ENCODE measurements at regions not wholly inside any gene's neighbourhood (a gene's known extent, or its start where the extent isn't known, plus 50 kb on each side); places are given as distances from the start of the nearest gene placed in this dataset.
"Not testable (repeated sequence)": the region's sequence is repeated elsewhere in the genome, so short reads cannot be mapped to it uniquely, and the experiment has no call there.

DNA sequence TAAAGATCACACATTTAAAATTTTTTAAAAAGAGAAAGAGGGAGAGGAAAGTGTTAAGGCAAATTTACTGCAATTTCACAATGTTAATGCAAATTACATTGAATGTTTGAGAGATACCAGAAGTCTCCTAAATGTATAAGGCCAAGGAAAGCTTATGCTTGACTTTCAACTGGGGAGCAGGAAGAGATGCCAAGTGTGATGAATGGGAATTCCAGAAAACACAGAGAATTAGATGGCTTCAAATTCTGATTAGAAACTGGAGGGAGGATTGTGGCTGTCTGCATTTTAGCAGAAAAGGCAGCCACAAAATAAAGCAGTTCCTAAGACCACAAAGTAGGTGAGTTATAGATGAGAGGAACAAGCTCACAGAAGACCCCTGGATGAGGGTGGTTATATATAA lies 328.3 kb upstream of the CITED2 start:
- DNase-seq = no peak

- DNase-seq = no peak
These were observed 327.2 kb upstream of the CITED2 start for GRCh38 chr6:139701695-139702094.

GRCh38 chr6:139701003-139701402 lies 326.6 kb upstream of the CITED2 start:
- no peak for DNase-seq

DNA sequence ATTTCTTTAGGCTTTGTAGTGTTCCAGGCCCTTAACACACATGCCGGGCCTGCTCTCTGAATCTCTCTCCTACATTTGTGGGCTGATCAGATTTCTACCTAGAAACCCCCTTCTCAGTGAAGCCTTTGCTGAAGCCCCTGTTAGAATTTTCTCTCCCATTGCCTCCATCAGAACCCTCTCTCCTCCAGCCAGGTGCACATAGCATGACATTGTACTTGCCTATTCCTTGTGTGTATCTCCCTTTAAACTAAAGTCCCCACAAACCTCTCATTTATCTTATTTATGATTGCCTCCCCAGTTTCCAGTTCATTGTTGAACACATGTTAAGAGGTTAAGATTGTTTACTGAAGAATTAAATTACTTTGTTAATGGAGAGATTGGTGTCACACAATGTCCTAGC lies 325.5 kb upstream of the CITED2 start:
- DNase-seq = no peak

DNA sequence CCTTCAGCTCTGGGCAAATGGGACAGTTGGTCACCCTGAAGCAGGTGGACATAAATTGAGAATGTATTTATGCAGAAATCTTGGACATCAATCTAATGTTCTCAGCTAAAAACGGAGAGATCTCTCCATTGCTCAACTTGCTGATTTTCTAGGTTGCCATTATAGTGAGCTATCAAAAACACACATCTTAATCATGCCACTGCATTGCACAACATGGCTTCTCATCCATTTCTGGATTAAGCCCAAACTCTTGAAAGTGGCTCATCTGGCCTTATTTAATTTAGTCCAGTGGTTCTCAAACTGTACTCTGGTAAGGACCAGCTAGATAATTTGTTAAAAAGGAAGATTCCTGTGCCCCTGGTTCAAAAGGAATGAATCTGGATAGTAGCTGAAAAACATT lies 324.9 kb upstream of the CITED2 start:
- DNase-seq = peak; percentile 50

DNA sequence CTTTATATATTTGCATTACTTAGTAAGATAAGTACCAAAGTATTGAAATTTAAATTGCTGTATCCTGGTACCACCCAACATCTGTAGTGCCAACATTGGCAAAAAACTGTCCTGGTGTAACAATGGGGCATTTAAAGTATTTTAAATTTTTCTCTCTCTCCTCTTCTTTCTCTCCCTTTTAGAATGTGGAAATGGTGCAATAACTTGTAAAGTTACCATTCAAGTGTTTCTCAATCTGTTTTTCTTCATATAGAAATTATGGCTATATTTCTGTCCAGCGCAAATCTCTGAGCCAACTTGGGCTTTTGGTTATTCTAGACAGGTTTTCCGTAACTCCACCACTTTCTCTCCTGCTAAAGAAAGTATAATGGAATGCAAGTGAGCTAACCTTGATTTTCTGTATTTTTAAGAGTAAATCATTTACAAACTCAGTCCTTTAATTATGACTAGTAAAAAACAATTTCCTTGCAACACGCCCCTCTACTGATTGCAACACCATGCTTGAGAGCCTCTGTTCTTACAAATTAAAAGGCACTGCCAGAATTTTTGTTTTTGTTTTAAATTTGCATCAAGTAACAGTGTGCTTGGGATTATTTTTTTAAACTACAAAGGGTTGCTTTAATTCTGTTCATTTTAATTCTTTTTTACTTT lies 324.2 kb upstream of the CITED2 start:
- DNase-seq = peak; percentile 25

DNA sequence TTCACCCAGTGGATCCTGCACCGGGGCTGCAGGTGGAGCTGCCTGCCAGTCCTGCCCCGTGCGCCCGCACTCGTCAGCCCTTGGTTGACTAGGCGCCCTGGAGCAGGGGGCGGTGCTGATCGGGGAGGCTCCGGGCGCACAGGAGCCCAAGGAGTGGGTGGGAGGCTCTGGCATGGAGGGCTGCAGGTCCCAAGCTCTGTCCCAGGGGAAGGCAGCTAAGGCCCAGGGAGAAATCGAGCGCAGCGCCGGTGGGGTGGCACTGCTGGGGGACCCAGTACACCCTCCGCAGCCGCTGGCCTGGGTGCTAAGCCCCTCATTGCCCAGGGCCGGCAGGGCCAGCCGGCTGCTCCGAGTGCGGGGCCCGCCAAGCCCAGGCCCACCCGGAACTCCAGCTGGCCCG lies 323.4 kb upstream of the CITED2 start:
- not testable (repeated sequence) for DNase-seq

GRCh38 chr6:139696991-139697390 lies 322.5 kb upstream of the CITED2 start:
- not testable (repeated sequence) for DNase-seq

GRCh38 chr6:139695361-139695760 lies 320.9 kb upstream of the CITED2 start:
- no peak for DNase-seq

DNA sequence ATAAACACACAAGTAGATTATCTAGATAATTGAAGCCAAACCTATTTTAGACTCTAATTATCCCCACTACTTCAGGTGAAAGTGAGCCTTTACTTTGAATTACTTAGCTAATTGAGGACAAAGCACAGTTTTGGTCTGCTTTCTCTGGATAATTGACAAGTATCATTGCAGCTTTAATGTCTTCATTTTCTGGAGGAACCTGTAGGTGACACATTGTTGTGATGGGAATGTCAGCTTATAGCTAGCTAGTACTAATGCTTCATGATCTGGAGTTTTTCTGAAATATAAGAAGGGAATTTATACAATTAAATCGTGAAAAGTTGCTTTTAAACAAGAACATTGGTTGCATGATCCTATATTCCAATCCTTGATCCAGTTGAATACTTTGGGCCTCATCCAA lies 319.3 kb upstream of the CITED2 start:
- no peak for DNase-seq

DNA sequence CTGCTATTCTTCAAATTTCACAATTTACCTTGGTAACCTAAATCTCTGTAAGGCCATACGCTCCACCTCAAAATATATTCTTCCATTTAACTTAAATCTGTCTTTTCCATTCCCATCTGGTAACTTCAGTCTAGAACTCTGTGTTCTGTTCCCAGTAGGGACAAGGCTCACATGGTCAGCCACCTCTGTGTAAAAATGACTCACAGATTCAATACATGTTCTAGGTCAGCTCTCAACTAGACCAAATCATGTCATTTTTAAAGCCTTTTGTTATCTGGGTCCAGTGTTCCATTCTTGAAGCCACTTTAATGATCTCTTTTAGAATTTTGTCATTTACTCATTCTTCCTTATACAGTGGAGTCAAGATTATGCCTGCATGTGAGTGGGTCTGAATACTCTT lies 315.6 kb upstream of the CITED2 start:
- no peak for DNase-seq

GRCh38 chr6:139687055-139687454 lies 312.6 kb upstream of the CITED2 start:
- DNase-seq = no peak

- DNase-seq = peak; percentile 25
These were observed 311.9 kb upstream of the CITED2 start for GRCh38 chr6:139686308-139686707.

DNA sequence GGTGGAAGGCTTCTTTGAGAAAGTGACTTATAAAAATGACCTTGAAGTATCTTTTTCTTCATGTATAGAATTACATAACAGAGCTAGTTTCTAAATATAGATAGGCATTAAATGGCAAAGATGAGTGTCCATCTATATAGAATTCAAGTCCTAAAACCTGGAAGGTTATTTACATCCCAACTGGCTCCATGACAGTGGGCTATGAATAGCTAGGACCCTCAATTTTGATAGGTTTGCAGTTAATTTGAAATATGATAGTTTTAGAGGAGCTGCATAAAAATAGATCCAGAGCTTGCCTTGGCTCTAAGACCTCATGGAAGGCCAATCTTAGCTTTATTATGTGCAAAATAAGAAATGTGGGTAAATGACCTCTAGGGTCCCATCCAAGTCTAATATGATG lies 310.6 kb upstream of the CITED2 start:
- DNase-seq = no peak

DNA sequence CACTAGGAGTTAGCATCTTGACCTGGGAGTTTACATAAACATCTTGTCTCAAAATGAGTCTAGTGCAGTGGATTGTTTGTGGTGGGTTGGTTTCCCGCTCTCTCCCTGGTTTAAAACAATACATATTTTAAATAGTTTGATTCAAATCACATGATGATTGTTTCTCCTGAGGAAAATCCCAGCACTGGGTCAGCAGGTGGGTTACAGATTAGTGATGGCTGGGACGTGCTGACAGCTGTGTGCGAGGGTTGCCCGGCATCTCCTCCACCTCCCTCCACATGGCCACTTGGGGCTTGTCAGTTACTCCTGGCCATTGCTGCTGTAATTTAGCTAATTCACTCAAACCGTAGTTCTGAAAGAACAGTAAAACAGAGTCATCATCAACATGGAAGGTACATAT lies 306.4 kb upstream of the CITED2 start:
- DNase-seq = no peak

- peak; percentile 34 for DNase-seq
These were observed 305.2 kb upstream of the CITED2 start for GRCh38 chr6:139679516-139680179.

GRCh38 chr6:139676718-139677117 lies 302.3 kb upstream of the CITED2 start:
- no peak for DNase-seq

DNA sequence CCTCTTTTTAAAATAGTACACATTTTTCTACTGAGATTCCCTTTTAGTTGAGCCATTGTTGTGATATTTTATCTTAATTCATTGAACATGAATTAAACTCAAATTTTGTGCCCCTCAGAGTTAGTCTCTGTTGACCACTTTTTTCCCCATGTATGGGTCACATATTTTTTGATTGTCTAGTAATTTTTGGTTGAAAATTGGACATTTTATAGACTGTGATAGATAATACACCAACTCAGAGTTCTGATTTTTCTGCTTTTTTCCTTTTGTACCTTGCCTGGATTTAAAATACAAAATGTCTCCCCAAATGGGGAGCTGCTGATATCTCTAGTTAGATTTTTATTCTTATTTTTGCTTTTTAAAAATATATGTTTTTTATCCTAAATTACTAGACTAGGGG lies 291.8 kb upstream of the CITED2 start:
- DNase-seq = no peak

DNA sequence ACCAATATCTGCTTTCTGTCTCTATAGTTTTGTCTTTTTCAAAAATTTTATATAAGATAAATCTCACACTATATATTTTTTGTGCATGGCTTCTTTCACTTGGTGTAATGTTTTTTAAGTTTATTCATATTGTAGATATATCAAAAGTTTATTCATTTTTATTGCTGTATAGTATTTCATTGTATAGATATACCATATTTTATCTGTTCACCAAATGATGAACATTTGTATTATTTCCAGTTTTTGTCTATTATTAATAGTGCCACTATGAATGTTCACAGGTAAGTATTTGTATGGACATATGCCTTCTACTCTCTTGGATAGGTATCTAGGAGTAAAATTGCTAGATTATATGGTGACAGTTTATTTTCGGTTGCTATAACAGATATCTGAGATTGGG lies 289.5 kb upstream of the CITED2 start:
- DNase-seq = no peak

- DNase-seq = no peak
These were observed 285.3 kb upstream of the CITED2 start for GRCh38 chr6:139659711-139660110.

- no peak for DNase-seq
These were observed 284.7 kb upstream of the CITED2 start for GRCh38 chr6:139659196-139659595.

DNA sequence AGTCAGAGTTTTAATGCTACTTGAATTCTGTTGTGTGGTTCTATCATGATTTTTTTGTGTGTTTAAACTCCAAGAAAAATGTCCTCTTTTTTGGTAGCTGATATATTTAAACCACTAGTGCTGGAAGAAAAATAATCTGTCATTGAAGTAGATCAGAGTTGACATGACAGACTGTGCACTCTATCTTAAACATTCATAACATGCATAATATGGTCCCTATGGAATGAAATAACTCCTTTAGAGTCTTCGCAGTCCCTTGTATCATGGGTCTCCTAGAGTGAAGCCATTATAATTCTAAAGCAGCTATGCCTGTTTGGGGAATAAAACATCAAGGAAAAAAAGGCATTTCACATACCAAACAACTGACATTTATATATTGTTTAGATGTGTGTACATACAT lies 282.7 kb upstream of the CITED2 start:
- no peak for DNase-seq

DNA sequence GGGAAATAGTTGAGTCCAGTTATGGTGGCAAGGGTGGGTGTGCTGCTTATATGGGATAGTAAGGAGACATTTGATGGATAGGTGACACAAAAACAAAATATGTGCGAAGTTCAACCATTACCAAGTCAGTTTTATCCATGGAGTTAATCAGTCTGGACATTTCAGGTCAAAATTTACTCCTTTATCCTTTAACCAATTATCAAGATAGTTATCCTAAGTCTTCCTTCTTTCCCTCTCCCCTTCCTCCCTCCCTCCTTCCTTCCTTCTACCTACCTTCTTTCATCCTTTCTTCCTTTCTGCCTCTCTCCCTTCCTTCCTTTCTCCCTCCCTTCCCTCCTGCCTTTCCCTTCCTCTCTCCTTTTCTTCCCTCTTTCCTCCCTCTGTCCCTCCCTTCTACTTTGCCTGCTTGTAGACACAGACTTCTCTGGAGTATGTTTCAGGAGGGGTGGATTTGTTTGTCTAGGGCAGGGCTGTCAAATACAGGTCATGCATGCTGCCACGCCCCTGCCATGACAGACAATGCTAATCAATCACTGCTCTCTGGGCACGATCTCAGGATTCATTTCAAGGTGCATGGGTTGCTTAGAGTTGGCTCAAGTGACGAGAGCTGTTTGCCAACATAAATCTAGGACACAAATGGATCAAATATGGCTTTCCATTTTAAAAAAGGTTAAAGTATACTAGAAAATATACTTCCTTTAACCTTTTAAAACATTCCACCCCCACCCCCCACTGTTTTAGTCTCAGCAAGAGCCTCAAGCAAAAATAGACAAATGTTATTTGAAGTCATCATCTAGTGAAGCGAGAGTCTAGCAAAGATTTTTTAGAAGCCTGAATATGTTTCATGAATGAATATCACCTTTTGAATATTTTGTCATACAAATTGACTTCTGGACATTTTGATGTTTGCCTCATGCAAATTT lies 281.6 kb upstream of the CITED2 start:
- no peak for DNase-seq

Measured in OCI-M1 (cell line).